ENCODE measurements at regions not wholly inside any gene's neighbourhood (a gene's known extent, or its start where the extent isn't known, plus 50 kb on each side); places are given as distances from the start of the nearest gene placed in this dataset.

DNA sequence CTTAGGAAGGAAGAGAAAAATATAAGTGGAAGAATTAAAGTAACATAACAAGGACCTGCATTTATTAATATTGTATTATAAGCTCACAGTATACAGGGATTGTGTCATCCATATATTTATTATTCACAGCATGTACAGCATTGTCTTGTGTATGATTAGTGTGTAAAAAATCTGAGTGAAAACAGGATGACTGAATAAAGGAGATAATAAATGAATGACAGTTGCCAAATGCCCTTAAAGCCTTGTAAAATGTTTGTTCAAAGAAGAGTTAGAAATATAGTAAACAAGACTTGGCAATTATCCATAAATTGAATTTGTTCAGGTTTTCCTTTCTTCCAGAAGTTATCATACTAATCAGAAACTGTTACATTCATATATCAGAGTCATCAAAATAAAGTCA is 172.7 kb downstream of the BTC start:
- TF ChIP-seq, protein P1, sequence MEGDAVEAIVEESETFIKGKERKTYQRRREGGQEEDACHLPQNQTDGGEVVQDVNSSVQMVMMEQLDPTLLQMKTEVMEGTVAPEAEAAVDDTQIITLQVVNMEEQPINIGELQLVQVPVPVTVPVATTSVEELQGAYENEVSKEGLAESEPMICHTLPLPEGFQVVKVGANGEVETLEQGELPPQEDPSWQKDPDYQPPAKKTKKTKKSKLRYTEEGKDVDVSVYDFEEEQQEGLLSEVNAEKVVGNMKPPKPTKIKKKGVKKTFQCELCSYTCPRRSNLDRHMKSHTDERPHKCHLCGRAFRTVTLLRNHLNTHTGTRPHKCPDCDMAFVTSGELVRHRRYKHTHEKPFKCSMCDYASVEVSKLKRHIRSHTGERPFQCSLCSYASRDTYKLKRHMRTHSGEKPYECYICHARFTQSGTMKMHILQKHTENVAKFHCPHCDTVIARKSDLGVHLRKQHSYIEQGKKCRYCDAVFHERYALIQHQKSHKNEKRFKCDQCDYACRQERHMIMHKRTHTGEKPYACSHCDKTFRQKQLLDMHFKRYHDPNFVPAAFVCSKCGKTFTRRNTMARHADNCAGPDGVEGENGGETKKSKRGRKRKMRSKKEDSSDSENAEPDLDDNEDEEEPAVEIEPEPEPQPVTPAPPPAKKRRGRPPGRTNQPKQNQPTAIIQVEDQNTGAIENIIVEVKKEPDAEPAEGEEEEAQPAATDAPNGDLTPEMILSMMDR (IDR thresholded peaks at IDR 0.05), result no peak
- no peak for TF ChIP-seq POLR2A (IDR thresholded peaks at IDR 0.05)

All from lower leg skin (tissue), 3 donors.